IMR-90 (cell line): ENCODE measurements at regions not wholly inside any gene's neighbourhood (a gene's known extent, or its start where the extent isn't known, plus 50 kb on each side); places are given as distances from the start of the nearest gene placed in this dataset.

Experiments
- BHLHE40 ChIP-seq: fragments of 150-350 bp; IDR thresholded peaks from 2 replicates; pipeline ENCODE4 v1.6.1; 2016; ENCODE audit warnings: mild to moderate bottlenecking, low read depth, low read length
- CTCF ChIP-seq: conservative IDR thresholded peaks from 2 replicates; pipeline ENCODE4 v1.5.1; 2012; ENCODE audit warnings: mild to moderate bottlenecking, low read depth, low read length, improper control_type of control experiment
- ELK1 ChIP-seq: fragments of 150-350 bp; IDR thresholded peaks from 2 replicates; pipeline ENCODE4 v1.6.1; 2016; ENCODE audit warnings: low read depth, mild to moderate bottlenecking, low read length, moderate library complexity, borderline replicate concordance
- MXI1 ChIP-seq: IDR thresholded peaks from 2 replicates; pipeline ENCODE4 v1.6.1; 2012; ENCODE audit warnings: low read depth, mild to moderate bottlenecking, low read length, moderate library complexity, borderline replicate concordance
- NFE2L2 ChIP-seq: fragments of 150-350 bp; IDR thresholded peaks from 2 replicates; pipeline ENCODE4 v1.6.1; 2016; ENCODE audit warnings: low read depth, mild to moderate bottlenecking, low read length
- POLR2A ChIP-seq: IDR thresholded peaks from 2 replicates; pipeline ENCODE4 v1.6.1; 2012; ENCODE audit warnings: mild to moderate bottlenecking, low read depth, low read length
- RAD21 ChIP-seq: IDR thresholded peaks from 2 replicates; pipeline ENCODE4 v1.6.1; 2012; ENCODE audit warnings: low read length, improper control_type of control experiment
- RFX5 ChIP-seq: IDR thresholded peaks from 2 replicates; pipeline ENCODE4 v1.8.0; 2012; ENCODE audit warnings: low read depth, mild to moderate bottlenecking, low read length, moderate library complexity
- SMC3 ChIP-seq: fragments of 150-350 bp; IDR thresholded peaks from 2 replicates; pipeline ENCODE4 v1.6.1; 2016; ENCODE audit warnings: low read depth, mild to moderate bottlenecking, antibody characterized with exemption, low read length, moderate library complexity
- USF2 ChIP-seq: fragments of 150-350 bp; IDR thresholded peaks from 2 replicates; pipeline ENCODE4 v1.6.1; 2017; ENCODE audit warnings: mild to moderate bottlenecking, antibody characterized with exemption, low read length, low read depth

DNA sequence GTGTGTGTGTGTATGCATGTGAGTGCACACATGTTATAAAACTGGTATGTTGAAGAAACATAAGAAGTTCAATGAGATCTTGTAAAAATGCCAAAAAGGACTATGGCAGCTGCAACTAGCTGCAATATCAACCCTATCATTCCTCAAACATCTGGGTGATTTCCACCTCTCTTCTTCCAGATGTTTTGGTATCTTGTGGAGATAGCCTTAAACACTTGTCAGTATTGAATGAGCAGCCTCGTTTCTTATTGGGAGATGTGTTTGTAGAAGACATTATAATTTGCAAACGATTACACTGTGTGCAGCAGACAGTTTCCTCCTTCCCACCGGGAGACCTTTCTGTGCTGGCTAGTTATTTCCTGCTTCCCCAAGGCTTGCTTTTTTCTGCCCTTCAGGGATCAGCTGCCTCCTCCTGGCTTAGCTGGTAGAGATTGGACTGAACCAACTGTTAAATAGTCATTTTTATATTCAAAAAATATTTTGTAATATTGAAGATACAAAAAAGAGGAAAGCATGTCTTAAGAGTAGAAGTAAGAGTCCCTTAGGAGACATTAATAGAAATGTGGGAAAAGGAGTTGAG, 168.4 kb upstream of the MPDZ start:
- TF ChIP-seq CTCF (no peak), POLR2A (no peak), RAD21 (no peak), MXI1 (no peak), RFX5 (no peak), ELK1 (no peak), SMC3 (no peak), NFE2L2 (no peak), BHLHE40 (no peak), USF2 (no peak)
